Uterus (tissue), 2 donors: ENCODE measurements at regions not wholly inside any gene's neighbourhood (a gene's known extent, or its start where the extent isn't known, plus 50 kb on each side); places are given as distances from the start of the nearest gene placed in this dataset.

Source experiments
- POLR2A ChIP-seq, 2 donors: fragments of 450-650 bp; IDR thresholded peaks; one replicate each; pipeline ENCODE4 v1.6.1; 2016; ENCODE audit warnings: antibody characterized with exemption in 2 of 2, mild to moderate bottlenecking in 1 of 2, moderate library complexity in 1 of 2
- TF ChIP-seq, protein P1 (sequence below), 4 experiments: fragments of 200-600 bp in 2 of 4; fragments of 450-650 bp in 2 of 4; sonication (generic) in 2 of 4; IDR thresholded peaks; one replicate each; pipeline ENCODE4 v1.5.1; 2016 to 2019; ENCODE audit warnings: antibody characterized with exemption in 4 of 4, mild to moderate bottlenecking in 2 of 4, moderate library complexity in 1 of 4

- TF ChIP-seq, protein P1, sequence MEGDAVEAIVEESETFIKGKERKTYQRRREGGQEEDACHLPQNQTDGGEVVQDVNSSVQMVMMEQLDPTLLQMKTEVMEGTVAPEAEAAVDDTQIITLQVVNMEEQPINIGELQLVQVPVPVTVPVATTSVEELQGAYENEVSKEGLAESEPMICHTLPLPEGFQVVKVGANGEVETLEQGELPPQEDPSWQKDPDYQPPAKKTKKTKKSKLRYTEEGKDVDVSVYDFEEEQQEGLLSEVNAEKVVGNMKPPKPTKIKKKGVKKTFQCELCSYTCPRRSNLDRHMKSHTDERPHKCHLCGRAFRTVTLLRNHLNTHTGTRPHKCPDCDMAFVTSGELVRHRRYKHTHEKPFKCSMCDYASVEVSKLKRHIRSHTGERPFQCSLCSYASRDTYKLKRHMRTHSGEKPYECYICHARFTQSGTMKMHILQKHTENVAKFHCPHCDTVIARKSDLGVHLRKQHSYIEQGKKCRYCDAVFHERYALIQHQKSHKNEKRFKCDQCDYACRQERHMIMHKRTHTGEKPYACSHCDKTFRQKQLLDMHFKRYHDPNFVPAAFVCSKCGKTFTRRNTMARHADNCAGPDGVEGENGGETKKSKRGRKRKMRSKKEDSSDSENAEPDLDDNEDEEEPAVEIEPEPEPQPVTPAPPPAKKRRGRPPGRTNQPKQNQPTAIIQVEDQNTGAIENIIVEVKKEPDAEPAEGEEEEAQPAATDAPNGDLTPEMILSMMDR (IDR thresholded peaks at IDR 0.05), result no peak
- no peak for TF ChIP-seq POLR2A (IDR thresholded peaks at IDR 0.05)
These were observed 77.7 kb upstream of the ZNF217 start for GRCh38 chr20:53671370-53671769.
